Activated T-cell treated with anti-CD3 and anti-CD28 coated beads for 48 hours (primary cell): ENCODE measurements at regions not wholly inside any gene's neighbourhood (a gene's known extent, or its start where the extent isn't known, plus 50 kb on each side); places are given as distances from the start of the nearest gene placed in this dataset.
"Not testable (repeated sequence)": the region's sequence is repeated elsewhere in the genome, so short reads cannot be mapped to it uniquely, and the experiment has no call there.

Source experiments
- DNase-seq: peaks from one replicate; pipeline ENCODE4 v3.0.0-alpha.2; 2020; ENCODE audit warnings: low read depth

DNA sequence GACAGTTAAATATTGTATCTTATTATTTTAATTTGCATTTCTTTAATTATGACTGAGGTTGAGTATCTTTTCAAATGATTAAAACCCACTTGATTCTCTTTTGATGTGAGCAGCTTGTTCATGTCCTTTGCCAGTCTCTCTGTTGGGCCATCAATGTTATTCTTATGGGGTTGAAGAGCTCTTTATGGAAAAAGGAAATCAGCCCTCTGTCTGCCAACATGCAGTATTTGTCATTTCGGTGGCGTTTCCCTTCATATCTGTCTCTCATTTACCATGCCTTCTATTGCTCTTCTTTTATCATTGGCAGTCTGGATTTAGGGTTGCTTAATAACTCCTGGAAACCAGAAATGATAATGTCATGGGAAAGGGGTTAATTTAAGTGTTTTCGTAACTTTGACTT, 340.7 kb upstream of the DNAJC19 start:
- no peak for DNase-seq

- DNase-seq: no peak
Measured at GRCh38 chr3:181329024-181329423, 339.5 kb upstream of the DNAJC19 start.

DNA sequence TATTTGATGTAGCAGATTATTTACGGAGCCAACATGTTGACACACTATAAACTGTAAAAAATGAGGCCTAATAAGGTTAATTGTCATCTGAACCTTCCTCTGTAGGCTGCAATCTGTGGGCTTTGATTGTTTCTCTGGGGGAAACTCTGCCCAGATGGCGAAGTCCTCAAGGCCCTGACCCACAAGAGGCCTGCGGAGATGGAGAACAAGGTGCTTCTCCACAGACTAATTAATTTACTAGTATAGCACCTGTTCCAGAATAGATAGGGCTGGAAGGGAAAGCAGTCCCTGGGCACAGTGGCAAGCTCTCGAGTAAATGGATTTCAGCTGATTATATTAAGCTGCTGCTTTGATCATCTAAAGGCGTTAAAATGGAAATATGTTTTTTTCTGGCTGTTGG, 338.8 kb upstream of the DNAJC19 start:
- DNase-seq: no peak

GRCh38 chr3:181327349-181327748, 337.8 kb upstream of the DNAJC19 start:
- no peak for DNase-seq

GRCh38 chr3:181326637-181327223, 337.2 kb upstream of the DNAJC19 start:
- DNase-seq: no peak

GRCh38 chr3:181324516-181324915, 335.0 kb upstream of the DNAJC19 start:
- not testable (repeated sequence) for DNase-seq

DNA sequence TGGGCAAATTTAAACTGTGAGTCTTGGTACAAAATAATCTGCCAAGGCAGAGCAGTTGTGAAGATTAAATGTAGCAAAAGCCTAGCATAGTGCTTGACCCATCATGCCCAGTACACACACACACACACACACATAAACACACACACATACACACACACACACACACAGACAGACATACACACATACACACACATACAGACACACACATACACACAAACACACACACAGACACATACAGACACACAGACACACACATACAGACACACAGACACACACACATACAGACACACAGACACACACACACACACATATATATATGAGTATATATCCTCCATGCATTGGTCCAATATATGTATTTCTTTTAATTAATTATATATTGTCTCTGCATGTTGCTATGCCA, 328.8 kb upstream of the DNAJC19 start:
- DNase-seq: no peak

- no peak for DNase-seq
Measured at GRCh38 chr3:181317508-181317907, 328.0 kb upstream of the DNAJC19 start.

DNA sequence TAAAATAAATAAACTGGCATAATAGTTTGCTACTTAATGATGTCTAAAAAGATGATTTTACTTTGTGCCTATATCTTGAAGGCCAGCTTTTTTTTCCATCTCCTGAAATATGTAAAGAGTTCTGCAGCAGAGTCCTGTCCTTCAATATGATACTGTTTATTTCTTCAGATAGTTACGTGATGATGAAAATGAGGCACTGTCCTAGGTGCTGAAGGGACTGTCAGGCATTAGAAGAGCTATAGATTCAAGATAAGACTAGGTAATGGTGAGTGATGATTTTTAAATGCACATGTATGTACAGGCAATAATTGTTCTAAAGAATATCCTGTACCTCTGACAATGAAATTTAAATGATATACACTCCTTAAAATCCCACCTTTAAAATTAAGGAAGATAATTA, 326.9 kb upstream of the DNAJC19 start:
- DNase-seq: no peak

DNA sequence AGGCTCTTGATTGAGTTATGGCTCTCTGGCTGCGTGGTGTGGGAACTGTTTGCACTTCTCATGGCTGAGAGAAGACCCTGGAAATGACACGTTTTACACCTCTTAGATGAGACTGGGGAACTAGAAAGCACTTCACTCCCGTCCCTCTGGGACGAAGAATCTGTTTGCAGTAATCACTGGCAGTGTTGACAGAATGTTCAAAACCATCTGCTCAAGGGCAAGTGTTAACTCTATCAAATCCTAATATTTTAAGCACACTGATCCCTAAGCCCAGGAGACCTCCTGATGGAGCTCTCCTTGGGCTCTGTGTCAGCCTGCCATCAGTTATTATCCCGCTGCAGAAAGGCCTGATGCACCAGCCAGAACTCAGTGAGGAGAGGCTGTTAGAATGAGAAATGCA, 323.8 kb upstream of the DNAJC19 start:
- DNase-seq: no peak

DNA sequence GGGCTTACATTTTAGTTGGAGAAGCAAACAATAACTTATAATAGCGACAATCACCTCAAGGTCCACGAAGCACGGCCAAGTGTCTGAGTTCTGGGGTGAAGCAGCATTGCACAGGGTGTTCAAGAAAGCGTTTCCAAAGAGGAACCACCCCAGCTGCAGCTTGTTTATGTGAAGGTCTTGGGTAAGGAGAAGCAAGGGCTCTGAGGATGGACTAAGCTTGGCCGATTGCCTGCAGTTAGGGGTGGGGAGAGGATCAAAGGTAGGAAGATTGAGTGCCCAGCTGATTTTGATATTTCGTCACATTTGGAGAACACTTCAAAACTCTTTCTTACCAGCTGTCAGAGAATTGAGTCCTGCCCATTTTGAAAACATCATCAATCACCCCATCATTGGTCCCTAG, 321.6 kb upstream of the DNAJC19 start:
- no peak for DNase-seq

DNA sequence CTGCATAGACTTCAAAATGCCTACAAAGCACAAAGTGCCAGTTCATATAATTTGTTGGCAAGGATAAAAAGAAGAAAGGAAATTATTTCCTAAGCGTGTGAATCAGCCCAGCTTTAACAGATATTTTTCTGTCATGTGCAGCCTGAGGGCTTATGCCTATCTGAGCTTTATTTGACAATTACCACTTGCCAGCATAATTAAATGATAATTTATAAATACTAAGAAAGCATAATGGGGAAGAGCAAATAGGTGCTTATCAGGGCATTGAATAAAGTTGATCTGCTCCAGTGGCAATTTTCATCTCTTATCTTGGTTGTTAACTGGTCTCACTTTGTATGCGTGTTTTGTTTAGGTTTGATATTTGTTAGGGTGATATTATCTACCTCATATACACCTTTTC, 313.4 kb upstream of the DNAJC19 start:
- DNase-seq: no peak

DNA sequence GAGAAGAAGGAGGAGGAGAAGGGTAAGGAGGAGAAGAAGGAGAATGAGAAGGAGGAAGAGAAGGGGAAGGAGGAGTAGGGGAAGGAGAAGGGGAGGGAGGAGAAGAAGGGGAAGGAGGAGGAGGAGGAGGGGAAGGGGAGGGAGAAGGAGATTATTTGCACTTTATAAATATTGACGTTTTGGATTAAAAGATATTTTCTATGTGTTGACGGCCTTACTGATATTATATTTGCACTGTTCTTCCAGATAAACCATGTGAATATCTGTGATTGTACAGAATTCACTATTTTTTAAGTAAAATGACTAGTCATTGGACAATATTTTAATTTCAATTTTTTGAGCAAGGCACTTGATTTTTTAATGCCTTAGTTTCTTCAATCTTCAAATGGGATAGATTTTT, 310.5 kb upstream of the DNAJC19 start:
- no peak for DNase-seq

DNA sequence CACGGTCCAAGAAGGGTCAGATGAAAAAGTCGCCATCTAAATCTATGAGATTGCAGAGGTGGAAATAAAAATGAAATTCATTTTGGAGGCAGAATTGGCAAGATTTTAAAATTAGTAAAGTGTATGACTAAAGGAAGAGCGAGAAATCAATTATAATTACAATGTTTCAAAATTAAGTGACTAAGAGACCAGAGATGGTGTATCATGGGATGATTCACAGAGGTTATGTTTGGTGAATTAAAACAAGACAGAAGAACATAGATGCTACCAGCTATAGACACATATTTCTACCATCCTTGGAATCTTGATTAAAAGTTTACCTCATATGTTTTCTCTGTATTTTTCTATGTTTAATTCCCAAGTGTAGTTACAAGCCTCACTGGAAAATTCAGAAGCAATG, 308.9 kb upstream of the DNAJC19 start:
- DNase-seq: no peak

DNA sequence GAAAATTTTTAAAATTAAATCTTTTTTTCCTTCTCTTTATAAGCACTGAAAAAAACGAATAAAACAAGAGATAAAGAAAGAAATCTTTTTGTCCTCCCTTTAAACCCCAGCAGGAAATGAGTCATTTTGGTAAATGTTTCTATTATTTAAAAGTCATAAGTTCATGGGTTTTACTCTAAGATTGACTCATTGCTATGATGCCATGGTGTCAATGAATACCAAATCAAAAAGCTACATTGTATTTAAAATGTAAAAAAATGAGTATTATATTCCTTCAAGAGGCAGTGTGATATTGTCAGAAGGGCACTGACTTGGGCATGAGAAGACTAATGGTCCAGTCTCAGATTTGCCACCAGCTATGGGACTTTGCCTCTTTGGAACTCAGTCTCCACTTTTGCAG, 303.4 kb upstream of the DNAJC19 start:
- no peak for DNase-seq

- DNase-seq: no peak
Measured at GRCh38 chr3:181290941-181291340, 301.4 kb upstream of the DNAJC19 start.

GRCh38 chr3:181289306-181289705, 299.8 kb upstream of the DNAJC19 start:
- no peak for DNase-seq

GRCh38 chr3:181288145-181288544, 298.6 kb upstream of the DNAJC19 start:
- no peak for DNase-seq

DNA sequence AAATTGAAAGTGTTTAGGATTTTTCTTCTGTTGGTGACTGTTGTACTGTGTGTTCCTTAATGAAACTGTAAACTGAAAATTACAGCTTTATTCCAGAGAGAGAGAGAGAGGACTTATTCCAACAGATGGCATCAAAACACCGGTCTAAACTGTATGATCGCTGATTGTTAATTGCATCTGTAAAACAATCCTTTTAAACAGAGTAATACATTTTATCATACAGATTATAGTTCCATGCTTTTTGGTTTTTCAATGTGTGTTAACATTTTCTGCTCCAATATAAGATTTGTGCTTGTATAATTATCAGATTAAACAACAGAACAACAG, 289.7 kb upstream of the DNAJC19 start:
- DNase-seq: no peak

- no peak for DNase-seq
Measured at GRCh38 chr3:181278468-181279238, 289.1 kb upstream of the DNAJC19 start.

GRCh38 chr3:181276358-181276896, 286.9 kb upstream of the DNAJC19 start:
- no peak for DNase-seq

GRCh38 chr3:181274025-181274424, 284.5 kb upstream of the DNAJC19 start:
- DNase-seq: no peak

GRCh38 chr3:181267312-181267711, 277.8 kb upstream of the DNAJC19 start:
- DNase-seq: no peak

DNA sequence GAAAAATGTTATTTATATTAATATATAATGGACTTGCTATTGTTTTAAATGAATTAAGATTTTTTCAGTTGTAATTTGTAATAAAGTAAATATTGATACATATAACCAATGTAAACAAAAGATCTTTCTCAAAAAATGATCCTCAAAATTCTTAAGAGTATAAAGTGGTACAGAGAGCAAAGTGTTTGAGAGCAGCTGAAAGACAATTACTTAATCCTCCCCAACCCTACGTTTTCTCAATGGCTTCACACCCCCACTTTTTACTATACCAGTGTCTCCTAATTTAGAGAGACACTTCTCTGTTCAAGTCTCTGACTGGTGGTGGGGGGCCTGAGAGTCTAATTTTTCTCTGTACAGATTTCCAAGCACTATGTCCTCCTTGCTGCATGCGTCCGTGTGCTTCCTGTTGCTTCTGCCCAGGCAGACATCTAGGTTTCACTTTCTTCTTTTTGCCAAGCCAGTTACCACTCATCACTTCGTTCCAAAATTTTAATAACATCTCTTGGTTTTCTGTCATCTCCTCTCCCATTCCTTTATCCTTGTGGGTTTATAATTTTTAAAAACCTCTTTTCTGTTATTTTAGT, 276.3 kb upstream of the DNAJC19 start:
- no peak for DNase-seq
